ENCODE measurements at regions not wholly inside any gene's neighbourhood (a gene's known extent, or its start where the extent isn't known, plus 50 kb on each side); places are given as distances from the start of the nearest gene placed in this dataset.

- no peak for DNase-seq
These were observed 1389.6 kb downstream of the BRD1 start for GRCh38 chr22:48438096-48438495.

DNA sequence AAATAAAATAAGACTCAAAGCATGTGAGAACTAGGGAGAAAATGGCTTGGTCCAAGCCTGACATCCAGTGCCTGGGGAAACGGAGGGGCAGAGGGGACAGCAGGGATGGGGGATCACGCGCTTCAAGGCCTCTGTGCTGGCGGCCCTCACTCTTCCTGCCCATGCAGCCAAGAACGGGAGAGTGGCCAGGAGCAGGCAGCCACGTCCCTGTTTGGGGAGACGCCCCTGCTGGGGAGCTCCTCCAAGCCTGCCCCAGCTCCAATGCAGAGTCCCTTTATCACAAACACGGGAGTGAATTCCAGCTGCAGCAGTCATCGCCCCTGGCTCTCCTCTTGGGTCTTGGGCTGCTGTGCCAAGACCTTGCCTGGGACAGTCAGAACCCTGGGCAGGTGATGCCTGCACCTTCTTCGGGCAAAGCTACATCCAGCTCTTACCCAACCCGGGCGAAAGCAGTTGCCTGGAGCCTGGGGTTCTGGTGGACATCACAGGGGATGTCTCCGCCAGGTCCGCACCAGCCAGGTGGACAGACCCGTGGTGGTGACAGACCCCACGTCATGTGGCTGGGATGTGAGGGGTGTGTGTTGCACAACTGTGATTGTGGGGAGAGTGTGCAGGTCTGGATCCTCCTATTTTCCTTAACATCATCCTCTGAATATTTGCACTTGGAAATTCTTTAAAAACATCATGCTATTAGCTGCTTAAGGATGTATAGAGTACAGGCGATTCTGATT, 1391.3 kb downstream of the BRD1 start:
- DNase-seq = no peak

GRCh38 chr22:48434868-48435250, 1392.8 kb downstream of the BRD1 start:
- no peak for DNase-seq

DNA sequence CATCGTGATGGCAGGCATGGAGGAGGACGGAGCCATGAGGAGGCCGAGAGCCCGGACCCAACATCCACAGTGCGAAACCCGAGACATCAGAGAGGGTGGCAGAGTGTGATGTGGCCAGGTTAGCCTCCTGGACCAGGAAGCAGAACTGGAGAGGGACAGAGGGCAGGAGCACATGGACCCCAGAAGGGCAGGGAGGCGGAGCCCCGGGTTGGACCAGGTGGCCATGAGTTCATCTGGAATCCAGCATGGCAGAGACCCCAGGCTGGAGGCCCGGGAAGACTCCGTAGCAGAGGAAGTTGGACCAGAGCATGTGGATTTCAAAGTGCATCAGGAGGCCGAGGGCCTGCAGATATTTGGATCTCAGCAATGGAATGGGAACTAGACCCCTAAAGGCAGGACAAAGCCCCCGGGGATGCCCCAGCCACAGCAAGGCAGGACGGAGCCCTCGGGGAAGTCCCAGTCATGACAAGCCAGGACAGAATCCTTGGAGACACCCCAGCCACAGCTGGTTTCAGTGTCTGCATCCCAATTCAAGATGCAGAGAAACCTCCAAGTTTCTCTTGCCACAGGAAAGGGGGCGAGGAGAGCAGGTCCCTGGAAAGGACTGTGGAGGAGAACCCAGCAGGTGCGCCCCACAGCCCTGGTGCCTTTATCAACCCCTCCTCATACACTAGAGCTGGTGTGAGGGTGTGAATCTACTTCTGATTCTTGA, 1393.4 kb downstream of the BRD1 start:
- DNase-seq = no peak

DNA sequence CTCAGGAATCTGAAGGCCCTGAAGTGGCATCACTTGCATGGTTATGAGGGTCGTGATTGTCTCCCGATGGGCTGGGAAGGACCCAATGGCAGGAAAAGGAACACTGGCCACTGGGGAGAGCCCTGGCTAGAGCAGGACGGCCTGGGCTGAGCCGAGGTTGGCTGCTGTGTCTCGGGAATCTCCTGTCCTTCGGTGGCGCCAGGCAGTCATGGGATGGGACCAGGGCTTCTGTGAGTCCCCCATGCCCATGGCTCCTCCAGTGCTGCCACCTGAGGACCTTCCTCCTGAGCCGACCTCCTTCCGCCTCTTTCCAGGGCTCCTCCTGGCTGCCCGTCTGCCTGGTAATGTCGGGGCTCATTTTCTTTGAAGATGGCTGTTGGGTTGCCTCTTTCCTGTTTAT, 1394.0 kb downstream of the BRD1 start:
- DNase-seq = no peak

DNA sequence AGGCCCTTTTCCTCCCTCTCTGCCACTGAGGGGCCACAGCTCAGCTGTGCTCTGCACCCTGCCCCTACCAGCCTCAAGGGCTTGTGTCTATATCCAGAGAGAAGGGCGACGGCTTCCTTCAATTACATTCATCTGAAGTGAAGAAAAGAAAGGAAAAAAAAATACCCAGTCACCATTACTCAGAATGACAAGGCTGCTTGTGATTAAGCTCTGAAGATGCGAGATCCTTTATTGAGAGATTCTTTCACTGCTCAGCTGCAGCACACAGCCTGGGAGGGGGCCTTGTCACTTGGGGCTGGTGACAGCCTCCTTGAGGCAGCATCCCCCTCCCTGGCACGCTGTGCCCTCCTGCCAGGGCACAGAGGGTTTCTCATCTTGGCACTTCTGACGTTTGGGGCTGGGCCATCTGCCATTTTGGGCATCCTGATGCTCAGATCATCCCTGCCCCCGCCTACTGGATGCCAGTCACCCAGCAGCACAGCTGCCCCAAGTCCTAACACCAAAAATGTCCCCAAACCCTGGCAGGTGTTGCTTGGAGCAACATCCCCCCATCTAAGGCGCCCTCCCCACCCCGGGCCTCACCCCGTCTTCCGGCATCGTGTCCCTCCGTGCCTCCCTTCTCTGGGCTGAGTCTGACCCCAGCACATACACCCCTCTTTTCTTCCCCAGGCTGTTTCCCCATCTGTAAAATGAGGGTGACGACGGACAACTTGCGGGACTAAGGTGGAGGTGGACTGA, 1394.7 kb downstream of the BRD1 start:
- DNase-seq = no peak

- no peak for DNase-seq
These were observed 1395.9 kb downstream of the BRD1 start for GRCh38 chr22:48431536-48432315.

DNA sequence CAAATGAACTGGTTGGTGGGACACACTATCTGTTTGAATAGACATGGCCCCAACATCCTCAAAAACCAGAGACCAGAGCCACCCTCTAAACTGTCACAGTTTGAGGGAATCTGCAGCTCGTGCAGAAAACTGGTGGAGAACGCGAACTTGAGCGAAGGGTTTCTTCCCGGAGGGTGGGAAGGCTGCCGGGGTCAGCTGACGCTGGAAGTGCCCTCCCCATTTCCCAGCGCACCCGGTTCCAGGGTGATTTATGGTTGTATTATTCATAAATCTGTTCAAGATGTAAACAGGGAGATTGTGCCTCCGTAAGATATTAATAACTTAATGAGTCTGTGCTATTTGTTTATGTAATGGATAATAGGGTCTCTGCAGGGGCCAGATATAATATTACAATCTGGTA, 1396.7 kb downstream of the BRD1 start:
- no peak for DNase-seq

- no peak for DNase-seq
These were observed 1398.1 kb downstream of the BRD1 start for GRCh38 chr22:48429446-48430020.

DNA sequence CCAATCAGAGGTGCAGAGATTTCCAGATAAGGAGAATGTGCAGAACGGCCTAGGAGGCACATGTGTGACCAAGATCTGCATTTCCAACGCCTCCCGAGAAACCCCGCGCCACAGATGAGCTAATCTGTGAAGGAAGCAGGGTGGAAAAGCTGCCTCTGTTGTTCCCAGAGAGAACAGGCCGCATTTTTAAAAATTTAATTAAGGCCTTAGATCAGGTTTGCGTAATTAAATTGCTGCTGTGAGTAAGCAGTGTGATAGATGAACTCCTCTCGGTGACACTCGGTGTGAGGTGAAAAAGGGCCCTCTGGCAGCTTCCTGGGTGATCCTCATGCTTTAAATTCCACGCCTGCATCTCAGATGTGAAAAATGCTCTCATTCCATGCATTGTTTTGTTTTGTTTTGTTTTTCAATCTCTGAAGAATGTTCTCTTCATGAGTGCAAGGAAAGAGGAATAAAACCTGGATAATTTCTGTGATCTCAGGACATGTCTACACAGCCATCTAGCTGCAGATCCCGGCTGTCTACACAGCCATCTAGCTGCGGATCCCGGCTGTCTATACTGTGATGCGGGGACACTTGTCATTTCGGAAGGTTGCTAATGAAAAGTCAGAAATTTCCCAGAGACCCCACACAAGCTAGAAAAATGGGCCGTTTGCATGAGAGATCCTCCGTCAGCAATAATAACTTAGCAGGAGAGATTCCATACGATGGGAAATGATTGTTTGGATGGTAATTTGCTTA, 1398.9 kb downstream of the BRD1 start:
- no peak for DNase-seq

GRCh38 chr22:48427731-48428211, 1399.9 kb downstream of the BRD1 start:
- no peak for DNase-seq

- no peak for DNase-seq
These were observed 1401.0 kb downstream of the BRD1 start for GRCh38 chr22:48426466-48427380.

- no peak for DNase-seq
These were observed 1402.0 kb downstream of the BRD1 start for GRCh38 chr22:48425641-48426040.

DNA sequence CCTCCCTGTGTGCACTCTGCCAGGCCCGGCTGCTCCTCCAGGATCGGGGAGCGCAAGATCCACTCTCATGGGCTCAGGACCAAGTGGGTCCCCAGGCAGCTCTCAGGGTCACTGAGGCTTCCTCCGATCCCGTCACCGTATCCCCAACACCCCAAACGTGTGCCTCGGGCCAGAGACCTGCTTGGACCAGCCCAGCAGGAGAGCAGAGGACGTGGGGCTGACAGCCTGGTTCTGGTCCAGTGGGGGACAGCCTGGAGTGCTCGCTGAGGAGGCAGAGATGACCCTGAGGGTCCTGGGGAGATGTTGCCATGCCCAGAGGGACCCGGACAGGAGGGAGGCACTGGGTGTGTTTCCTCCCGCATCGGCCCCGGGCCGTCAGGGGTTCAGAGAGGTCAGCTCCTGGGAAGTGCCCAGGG, 1402.6 kb downstream of the BRD1 start:
- DNase-seq = no peak

DNA sequence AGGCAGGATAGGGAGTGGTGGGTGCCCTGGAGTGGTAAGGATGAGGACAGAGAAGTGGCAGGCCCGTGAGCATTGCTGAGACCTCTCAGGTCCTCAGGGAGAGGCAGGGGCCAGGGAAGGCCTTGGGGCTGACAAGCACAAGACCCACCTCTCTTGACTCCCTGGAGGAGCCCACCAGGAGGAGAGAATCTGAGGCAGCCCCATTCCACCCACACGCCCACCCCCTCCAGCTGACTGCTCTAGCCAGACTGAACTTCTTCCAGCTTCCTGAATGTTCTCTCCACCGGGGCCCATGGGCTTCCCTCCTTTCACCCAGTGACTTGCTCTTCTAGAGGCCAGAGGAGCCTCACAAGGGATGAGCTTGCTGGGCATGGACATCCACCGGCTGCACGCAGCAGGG, 1403.0 kb downstream of the BRD1 start:
- DNase-seq = no peak

DNA sequence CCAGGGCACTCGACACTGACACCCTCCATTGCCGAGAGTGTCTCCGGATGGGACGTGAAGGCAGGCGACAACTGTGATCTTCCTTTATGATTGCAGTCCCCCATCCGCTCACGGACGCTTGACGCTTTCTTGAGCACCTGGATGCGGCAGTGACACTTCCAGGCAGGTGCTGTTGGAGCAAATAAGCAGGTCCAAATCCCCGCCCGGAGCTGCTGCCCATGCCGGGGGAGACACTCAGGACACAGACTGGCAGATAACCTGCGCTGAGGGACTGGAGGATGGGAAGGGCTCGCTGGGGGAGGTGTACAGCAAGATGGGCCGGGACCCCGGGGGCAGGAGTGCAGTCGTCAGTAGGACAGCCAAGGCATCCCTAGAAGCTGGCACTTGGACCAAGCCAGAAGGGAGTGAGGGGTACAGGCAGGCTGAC, 1403.5 kb downstream of the BRD1 start:
- DNase-seq = no peak

DNA sequence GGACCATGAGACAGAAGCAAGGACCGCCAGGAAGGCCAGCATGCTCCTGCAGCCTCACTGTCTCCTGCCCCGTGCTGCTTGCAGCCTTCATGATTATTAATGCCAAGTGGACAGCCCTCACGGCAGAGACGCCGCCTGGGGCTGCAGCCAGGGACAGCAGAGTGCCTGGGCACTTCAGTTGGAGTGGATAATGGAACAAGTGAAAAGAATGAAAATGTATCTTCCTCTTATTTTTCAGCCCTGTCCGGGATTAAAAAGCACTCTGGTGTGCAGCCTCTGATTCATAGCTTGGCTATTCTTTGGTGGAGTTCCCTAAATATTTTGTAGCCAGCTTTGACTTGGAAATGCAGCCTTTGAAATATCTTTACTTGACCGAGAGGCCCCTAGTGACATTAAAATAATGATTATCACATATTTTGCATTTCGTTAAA, 1404.2 kb downstream of the BRD1 start:
- DNase-seq = no peak

GRCh38 chr22:48422900-48423480, 1404.7 kb downstream of the BRD1 start:
- DNase-seq = no peak

- no peak for DNase-seq
These were observed 1408.8 kb downstream of the BRD1 start for GRCh38 chr22:48418831-48419230.
